ENCODE measurements at regions not wholly inside any gene's neighbourhood (a gene's known extent, or its start where the extent isn't known, plus 50 kb on each side); places are given as distances from the start of the nearest gene placed in this dataset.

GRCh38 chr6:95232446-95232845 lies 344.9 kb upstream of the MANEA start:
- WGBS, 3 donors = 94 to 97% (median 96%) methylated on average over 4 of the region's 4 CpGs
- Histone ChIP-seq H3K4me1 (ENCODE audit: insufficient read depth) (no peaks in the 10 kb centered on the region), H3K9me3 (no peaks in the 10 kb centered on the region), H3K4me3 (no peak overlapping the region), H3K27me3 (no peaks in the 10 kb centered on the region), H3K36me3 (no peaks in the 10 kb centered on the region), H3K27ac (no peak overlapping the region)
- intact Hi-C loops (cut with DNase I) = no loop called here
- TF ChIP-seq EP300 (IDR thresholded peaks at IDR 0.05) (no peak), POLR2A (IDR thresholded peaks at IDR 0.05) (no peak)
- TF ChIP-seq, protein P1, sequence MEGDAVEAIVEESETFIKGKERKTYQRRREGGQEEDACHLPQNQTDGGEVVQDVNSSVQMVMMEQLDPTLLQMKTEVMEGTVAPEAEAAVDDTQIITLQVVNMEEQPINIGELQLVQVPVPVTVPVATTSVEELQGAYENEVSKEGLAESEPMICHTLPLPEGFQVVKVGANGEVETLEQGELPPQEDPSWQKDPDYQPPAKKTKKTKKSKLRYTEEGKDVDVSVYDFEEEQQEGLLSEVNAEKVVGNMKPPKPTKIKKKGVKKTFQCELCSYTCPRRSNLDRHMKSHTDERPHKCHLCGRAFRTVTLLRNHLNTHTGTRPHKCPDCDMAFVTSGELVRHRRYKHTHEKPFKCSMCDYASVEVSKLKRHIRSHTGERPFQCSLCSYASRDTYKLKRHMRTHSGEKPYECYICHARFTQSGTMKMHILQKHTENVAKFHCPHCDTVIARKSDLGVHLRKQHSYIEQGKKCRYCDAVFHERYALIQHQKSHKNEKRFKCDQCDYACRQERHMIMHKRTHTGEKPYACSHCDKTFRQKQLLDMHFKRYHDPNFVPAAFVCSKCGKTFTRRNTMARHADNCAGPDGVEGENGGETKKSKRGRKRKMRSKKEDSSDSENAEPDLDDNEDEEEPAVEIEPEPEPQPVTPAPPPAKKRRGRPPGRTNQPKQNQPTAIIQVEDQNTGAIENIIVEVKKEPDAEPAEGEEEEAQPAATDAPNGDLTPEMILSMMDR (IDR thresholded peaks at IDR 0.05) = no peak
- no peak for DNase-seq

- no peak for DNase-seq
- H3K27ac ChIP-seq = no peak overlapping the region
- TF ChIP-seq EP300 (IDR thresholded peaks at IDR 0.05) (no peak), POLR2A (IDR thresholded peaks at IDR 0.05) (no peak)
- TF ChIP-seq, protein P1 (IDR thresholded peaks at IDR 0.05) = no peak
- H3K9me3 ChIP-seq = no peaks in the 10 kb centered on the region
- H3K36me3 ChIP-seq = no peaks in the 10 kb centered on the region
- WGBS, 3 donors = 86 to 90% (median 86%) methylated on average over 9 of the region's 9 CpGs
- intact Hi-C loops (cut with DNase I) = no loop called here
- H3K4me1 ChIP-seq (ENCODE audit: insufficient read depth) = no peaks in the 10 kb centered on the region
- H3K4me3 ChIP-seq = no peak overlapping the region
- no peaks in the 10 kb centered on the region for H3K27me3 ChIP-seq
Observed at GRCh38 chr6:95233879-95234278, 343.5 kb upstream of the MANEA start.

DNA sequence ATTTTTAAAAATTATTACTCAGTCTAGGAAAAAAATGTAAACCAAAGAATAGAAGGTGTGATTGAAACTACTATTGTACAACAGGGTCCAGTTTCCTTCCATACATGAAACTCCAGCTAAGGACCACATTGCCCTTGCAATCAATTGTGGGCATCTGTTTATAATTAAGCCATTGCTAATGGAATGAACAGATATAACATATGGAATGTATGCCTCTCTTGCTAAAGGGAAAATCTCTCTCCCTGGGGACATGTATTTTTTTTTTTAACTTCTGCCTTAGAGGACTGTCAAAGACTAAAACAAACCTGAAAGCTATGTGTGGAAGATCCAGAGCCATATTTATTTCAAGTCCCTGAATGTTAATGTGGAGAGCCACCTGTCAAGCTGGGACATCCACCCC lies 336.8 kb upstream of the MANEA start:
- no peak overlapping the region for H3K27ac ChIP-seq
- no peak for DNase-seq
- H3K9me3 ChIP-seq = no peaks in the 10 kb centered on the region
- intact Hi-C loops (cut with DNase I) = no loop called here
- H3K27me3 ChIP-seq = no peaks in the 10 kb centered on the region
- H3K36me3 ChIP-seq = no peaks in the 10 kb centered on the region
- H3K4me1 ChIP-seq (ENCODE audit: insufficient read depth) = no peaks in the 10 kb centered on the region
- no peak for TF ChIP-seq EP300 (IDR thresholded peaks at IDR 0.05)
- H3K4me3 ChIP-seq = no peak overlapping the region

DNA sequence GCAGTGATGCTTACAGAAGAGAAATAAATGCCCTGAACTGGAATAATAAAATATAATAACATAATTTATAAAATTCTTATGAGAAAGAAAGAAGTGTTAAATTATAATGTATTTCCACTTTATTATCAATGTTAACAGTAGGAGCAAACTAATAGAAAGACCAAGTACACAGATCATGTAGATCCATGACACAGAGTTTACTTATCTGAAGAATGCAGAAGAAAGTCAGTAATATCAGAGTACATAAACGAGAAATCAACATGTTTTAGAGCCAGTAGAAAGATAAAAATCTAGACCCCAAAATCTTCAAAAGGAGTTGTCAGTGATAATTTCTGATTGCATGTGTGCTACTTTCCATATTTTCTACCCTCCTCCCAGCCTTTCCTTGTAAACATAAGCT lies 334.8 kb upstream of the MANEA start:
- TF ChIP-seq, protein P1 (IDR thresholded peaks at IDR 0.05) = no peak
- TF ChIP-seq EP300 (IDR thresholded peaks at IDR 0.05) (no peak), POLR2A (IDR thresholded peaks at IDR 0.05) (no peak)
- intact Hi-C loops (cut with DNase I) = no loop called here
- H3K9me3 ChIP-seq = no peaks in the 10 kb centered on the region

DNA sequence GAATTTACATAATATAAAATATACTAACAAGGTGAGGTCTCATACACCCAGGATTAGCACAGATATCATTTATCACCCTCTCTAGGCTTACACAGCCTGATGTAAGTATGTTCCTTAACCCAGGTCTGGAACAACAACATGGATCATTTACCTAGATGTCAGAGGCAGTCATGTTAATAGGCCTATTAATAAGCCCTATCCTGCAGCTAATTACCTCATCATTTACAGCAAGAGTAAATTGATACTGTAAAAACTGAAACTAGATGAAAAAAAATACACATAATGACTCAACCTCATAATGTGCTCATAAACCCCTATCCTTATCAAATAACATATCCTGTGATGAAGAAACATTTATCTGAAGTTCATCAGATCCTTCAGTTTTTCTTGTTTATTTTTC lies 334.3 kb upstream of the MANEA start:
- no peaks in the 10 kb centered on the region for H3K9me3 ChIP-seq

More for the DNA sequence above, 334.8 kb upstream of the MANEA start:
- Histone ChIP-seq H3K36me3 (no peaks in the 10 kb centered on the region), H3K27me3 (no peaks in the 10 kb centered on the region), H3K4me3 (no peak overlapping the region), H3K27ac (no peak overlapping the region), H3K4me1 (ENCODE audit: insufficient read depth) (no peaks in the 10 kb centered on the region)
- WGBS, 3 donors = 56 to 81% (median 76%) methylated on average over 1 of the region's 1 CpG
- no peak for DNase-seq

More for the DNA sequence above, 334.3 kb upstream of the MANEA start:
- Histone ChIP-seq H3K4me3 (no peak overlapping the region), H3K36me3 (no peaks in the 10 kb centered on the region), H3K4me1 (ENCODE audit: insufficient read depth) (no peaks in the 10 kb centered on the region), H3K27ac (no peak overlapping the region), H3K27me3 (no peaks in the 10 kb centered on the region)
- no peak for TF ChIP-seq EP300 (IDR thresholded peaks at IDR 0.05)
- TF ChIP-seq POLR2A (IDR thresholded peaks at IDR 0.05) = no peak
- TF ChIP-seq, protein P1 (IDR thresholded peaks at IDR 0.05) = no peak
- intact Hi-C loops (cut with DNase I) = no loop called here
- DNase-seq = no peak

Measured in ovary (tissue), 7 donors.